IPS-15b (cell line): ENCODE measurements at regions not wholly inside any gene's neighbourhood (a gene's known extent, or its start where the extent isn't known, plus 50 kb on each side); places are given as distances from the start of the nearest gene placed in this dataset.
"Not testable (repeated sequence)": the region's sequence is repeated elsewhere in the genome, so short reads cannot be mapped to it uniquely, and the experiment has no call there.

ENCODE experiments used
- H3K27me3 ChIP-seq: one replicate; pipeline ENCODE4 v1.6.1; 2013; ENCODE audit warnings: low read length; ENCODE audit not compliant: control insufficient read depth, insufficient read depth
- H3K36me3 ChIP-seq: one replicate; pipeline ENCODE4 v1.6.1; 2013; ENCODE audit warnings: low read length; ENCODE audit not compliant: control insufficient read depth, insufficient read depth
- H3K4me1 ChIP-seq: one replicate; pipeline ENCODE4 v1.6.1; 2013; ENCODE audit warnings: mild to moderate bottlenecking, low read length; ENCODE audit not compliant: control insufficient read depth, insufficient read depth
- H3K4me3 ChIP-seq: one replicate; pipeline ENCODE4 v1.5.1; 2013; ENCODE audit warnings: low read depth, low read length
- H3K9ac ChIP-seq: one replicate; pipeline ENCODE4 v1.6.1; 2013; ENCODE audit warnings: low read depth, mild to moderate bottlenecking, low read length
- H3K9me3 ChIP-seq: one replicate; pipeline ENCODE4 v1.6.1; 2013; ENCODE audit warnings: mild to moderate bottlenecking, low read length; ENCODE audit not compliant: control insufficient read depth, insufficient read depth

DNA sequence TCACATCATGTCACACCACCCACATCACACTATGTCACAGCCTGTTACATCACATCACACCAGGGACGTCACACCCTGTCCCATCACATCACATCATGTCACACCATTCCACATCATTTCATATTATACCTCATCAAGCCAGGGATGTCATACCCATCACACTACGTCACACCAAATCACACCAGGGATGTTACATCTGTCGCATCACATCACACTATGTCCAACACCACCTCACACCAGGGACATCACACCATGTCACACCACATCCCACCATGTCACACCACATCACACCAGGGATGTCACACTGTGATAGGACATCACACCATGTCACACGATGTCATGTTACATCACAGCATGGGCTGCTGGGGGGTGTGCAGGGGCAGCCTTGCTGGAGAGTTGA lies 110.6 kb downstream of the TMEM121 start:
- Histone ChIP-seq H3K9me3 (no peaks in the 10 kb centered on the region), H3K4me3 (no peak overlapping the region), H3K4me1 (no peaks in the 10 kb centered on the region), H3K27me3 (no peaks in the 10 kb centered on the region), H3K9ac (no peak overlapping the region), H3K36me3 (no peaks in the 10 kb centered on the region)

DNA sequence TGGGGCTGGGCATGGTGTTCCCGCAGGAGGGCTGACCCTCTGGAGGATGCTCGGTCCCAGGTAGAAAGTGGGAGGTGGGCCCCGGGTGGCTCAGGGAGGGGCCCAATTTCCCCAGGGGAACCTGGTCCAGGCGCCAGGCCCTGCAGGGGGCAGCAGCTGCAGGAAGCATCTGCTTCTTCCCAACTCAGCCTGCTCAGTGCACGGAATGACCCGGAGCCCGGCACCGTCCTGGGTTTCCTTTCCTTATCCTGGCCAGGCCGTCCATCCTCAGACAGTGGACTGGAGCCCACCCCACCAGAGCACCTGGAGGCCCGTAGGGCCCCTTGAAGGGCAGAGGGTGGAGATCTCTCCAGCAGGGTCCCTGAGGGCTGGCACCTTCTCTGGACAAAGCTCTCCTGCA lies 111.0 kb downstream of the TMEM121 start:
- H3K9ac ChIP-seq, H3K27me3 ChIP-seq, H3K9me3 ChIP-seq, H3K4me3 ChIP-seq, H3K36me3 ChIP-seq, H3K4me1 ChIP-seq: not testable (repeated sequence)

DNA sequence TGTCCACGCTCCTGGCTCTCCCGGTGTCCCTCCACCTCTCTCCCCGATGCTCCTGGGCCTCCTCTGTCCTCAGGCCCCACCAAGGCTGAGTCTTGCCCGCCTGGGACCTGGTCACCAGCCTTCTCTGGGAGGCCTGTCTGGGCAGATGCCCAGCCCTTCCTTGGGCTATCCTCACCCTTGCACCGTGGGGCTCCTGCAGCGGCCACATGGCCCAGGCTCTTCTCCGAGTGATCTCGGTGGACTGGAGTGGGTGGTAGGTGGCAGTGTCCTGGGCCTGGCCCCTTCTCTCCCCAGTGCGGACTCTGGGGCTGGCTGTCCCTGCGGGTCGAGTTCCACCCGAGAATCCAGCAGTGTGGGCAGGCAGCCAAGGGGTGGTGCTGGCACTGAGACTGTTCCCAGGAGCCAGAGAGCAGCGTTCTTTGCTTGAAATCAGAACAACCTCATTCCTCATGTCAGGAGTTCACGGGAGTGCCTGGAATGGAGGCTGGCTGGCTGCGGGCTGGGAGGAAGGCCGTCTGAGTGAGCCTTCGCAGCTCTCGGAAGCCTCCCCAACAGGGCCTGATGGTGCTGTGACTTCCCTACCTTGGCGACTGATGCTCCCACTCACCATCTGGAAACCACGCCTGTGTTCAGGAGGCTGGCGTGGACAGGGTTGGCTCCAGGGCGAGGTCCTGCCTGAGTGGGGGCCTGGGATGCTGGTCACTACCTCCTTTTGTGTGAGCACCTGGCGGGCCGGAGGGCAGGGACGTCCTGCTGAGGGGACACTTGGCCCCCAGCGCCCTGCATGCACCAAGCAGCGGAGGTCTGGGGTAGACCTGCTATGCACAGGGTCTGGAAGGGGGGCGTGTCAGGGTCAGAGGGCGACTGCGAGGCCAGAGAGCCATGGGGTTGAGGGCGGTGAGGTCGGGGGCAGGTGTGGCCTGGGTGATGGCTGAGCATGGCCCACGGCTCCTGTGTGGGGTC lies 113.9 kb downstream of the TMEM121 start:
- not testable (repeated sequence) for H3K27me3 ChIP-seq, H3K36me3 ChIP-seq, H3K4me3 ChIP-seq, H3K9me3 ChIP-seq, H3K4me1 ChIP-seq, H3K9ac ChIP-seq

GRCh38 chr14:105641075-105641937 lies 114.9 kb downstream of the TMEM121 start:
- Histone ChIP-seq H3K9me3 (no peaks in the 10 kb centered on the region), H3K4me1 (no peaks in the 10 kb centered on the region), H3K4me3 (no peak overlapping the region), H3K36me3 (no peaks in the 10 kb centered on the region), H3K9ac (no peak overlapping the region), H3K27me3 (no peaks in the 10 kb centered on the region)

DNA sequence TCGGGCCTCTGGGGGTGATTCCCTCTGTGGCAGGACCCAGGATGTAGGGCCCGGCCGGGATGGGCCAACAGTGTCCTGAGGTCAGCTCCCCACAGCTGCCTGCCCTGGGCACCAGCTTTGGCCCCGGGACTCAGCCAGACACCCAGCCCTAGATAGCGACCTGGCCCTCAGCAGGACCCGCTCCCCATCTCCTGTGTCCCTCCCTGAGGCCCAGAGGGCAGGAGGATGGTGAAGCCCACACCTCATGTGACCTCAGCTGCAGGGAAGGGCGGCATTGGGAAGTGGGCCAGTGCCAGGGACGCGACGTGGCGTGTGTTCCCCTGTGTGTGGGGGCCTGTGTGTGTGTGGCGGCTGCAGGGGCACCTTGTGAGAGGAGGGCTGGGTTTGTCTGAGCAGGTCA lies 115.6 kb downstream of the TMEM121 start:
- H3K27me3 ChIP-seq, H3K36me3 ChIP-seq, H3K9me3 ChIP-seq, H3K9ac ChIP-seq, H3K4me3 ChIP-seq, H3K4me1 ChIP-seq: not testable (repeated sequence)

DNA sequence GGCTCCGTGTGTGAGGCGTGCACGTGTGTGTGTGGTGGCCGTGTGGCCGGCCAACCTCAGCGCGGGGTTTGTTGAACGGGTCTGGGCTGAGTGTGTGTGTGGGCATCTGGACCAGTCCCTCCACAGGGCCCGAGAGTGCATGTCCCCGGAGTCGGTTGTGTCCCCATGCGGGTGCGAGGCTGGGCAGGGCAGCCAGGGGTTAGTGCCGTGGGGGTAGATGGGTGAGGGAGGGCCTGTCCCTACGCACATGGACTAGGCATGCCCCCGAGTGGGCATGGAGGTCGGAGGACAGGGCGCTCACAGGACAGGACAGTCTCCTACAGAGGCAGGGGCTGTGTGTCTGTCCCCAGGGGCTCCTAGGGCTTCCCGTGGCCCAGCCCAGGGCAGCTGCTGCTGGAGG lies 116.1 kb downstream of the TMEM121 start:
- H3K36me3 ChIP-seq, H3K9me3 ChIP-seq, H3K9ac ChIP-seq, H3K27me3 ChIP-seq, H3K4me3 ChIP-seq, H3K4me1 ChIP-seq: not testable (repeated sequence)

GRCh38 chr14:105643406-105644052 lies 117.1 kb downstream of the TMEM121 start:
- H3K4me1 ChIP-seq, H3K27me3 ChIP-seq, H3K4me3 ChIP-seq, H3K36me3 ChIP-seq, H3K9me3 ChIP-seq, H3K9ac ChIP-seq: not testable (repeated sequence)

GRCh38 chr14:105644053-105644435 lies 117.7 kb downstream of the TMEM121 start:
- not testable (repeated sequence) for H3K4me3 ChIP-seq, H3K9ac ChIP-seq, H3K27me3 ChIP-seq, H3K4me1 ChIP-seq, H3K36me3 ChIP-seq
- H3K9me3 ChIP-seq, result peaks cover 10% of the 10 kb centered on the region

GRCh38 chr14:105644457-105644856 lies 118.1 kb downstream of the TMEM121 start:
- not testable (repeated sequence) for H3K27me3 ChIP-seq, H3K4me3 ChIP-seq, H3K36me3 ChIP-seq, H3K9ac ChIP-seq, H3K4me1 ChIP-seq
- peaks cover 14% of the 10 kb centered on the region for H3K9me3 ChIP-seq

- H3K9ac ChIP-seq, H3K36me3 ChIP-seq, H3K4me3 ChIP-seq, H3K27me3 ChIP-seq, H3K4me1 ChIP-seq: not testable (repeated sequence)
- peaks cover 16% of the 10 kb centered on the region for H3K9me3 ChIP-seq
Observed at GRCh38 chr14:105644891-105645290, 118.5 kb downstream of the TMEM121 start.

- H3K36me3 ChIP-seq, H3K4me3 ChIP-seq, H3K27me3 ChIP-seq, H3K4me1 ChIP-seq, H3K9ac ChIP-seq: not testable (repeated sequence)
- H3K9me3 ChIP-seq, result peaks cover 20% of the 10 kb centered on the region
Observed at GRCh38 chr14:105645389-105645788, 119.0 kb downstream of the TMEM121 start.
